Activated gamma-delta T cell treated with Interleukin-2 at 50 U/mL for 16 hours (primary cell): ENCODE measurements at regions not wholly inside any gene's neighbourhood (a gene's known extent, or its start where the extent isn't known, plus 50 kb on each side); places are given as distances from the start of the nearest gene placed in this dataset.

Experiments used
- DNase-seq: peaks from one replicate; pipeline ENCODE4 v3.0.0-alpha.2; 2020

DNA sequence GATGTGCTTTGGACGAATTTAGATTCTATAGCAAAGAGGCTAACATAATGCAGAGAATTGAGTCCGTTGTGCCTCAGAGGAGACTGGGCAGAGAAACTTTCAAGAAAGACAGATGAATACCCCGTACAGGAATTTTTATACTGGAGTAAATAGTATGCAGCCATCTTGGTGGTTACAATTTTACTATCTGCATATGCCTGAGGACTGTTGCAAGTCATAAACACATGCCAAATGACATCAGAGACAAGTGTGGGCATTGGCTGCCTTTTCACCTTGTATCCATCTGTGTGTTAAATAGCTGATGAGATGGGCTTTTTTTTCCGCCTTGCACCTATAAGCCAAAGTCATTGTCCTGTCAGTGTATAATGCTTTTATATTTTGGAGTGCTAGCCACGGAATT lies 267.5 kb upstream of the SP4 start:
- no peak for DNase-seq

DNA sequence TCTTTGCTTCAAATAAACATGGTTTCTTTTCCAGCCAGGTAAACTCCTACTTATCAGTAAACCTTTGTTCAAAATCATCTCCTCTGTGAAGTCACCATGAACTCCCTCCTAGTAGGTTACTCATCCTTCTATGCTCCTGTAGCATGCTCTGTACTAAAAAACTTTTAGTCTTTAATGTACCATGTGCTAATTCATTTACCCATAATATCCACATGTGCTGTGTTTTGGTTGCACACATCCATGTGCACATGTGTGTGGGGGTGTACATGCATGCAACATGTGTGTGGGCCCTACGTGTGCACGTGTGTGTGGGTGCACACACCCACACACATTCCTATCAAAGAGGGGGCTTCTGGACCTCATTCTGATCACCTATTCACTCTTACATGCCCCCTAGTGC lies 259.9 kb upstream of the SP4 start:
- DNase-seq, result no peak

DNA sequence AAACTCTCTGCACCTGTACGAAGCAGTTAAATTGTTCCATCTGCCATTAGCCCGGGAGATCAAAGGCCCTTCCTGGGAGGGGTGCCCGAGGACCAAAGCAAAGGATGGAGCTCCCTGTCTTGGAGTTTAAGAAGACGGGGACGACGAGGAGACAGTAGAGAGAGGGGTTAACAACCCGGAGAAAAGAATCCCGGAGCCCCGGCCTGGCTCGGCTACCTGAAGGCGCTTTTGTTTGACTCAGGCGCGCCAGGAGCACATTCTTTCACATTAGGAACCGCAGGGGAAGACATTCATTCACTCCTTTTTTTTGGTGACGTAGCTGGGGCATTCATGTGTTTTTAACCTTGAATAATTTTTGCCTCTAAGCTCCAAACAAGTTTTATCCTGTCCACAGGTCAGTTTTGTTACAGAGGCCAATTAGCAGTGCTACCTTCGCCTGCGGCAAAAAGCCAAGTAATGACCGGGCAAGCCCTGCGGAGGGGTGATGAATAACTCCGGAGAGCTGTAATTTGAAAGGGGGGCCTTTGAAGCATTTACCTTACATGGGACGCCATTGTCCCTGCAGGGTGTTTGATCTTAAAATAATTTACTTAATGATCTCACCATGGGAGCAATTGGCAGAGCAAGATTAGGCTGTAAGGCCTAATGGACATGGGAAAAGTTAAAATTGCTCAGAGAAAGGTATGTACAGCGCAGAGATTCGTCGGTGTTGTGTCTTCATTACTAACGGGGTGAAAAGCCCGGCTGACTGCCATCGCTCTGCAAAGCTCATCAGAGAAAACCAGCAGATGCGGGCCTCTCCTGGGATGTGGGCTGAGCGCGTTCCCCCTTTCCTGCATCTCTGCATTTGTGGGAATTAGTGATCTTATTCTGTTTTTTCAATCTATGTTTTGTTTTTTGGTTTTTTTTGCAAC lies 258.0 kb upstream of the SP4 start:
- no peak for DNase-seq

DNA sequence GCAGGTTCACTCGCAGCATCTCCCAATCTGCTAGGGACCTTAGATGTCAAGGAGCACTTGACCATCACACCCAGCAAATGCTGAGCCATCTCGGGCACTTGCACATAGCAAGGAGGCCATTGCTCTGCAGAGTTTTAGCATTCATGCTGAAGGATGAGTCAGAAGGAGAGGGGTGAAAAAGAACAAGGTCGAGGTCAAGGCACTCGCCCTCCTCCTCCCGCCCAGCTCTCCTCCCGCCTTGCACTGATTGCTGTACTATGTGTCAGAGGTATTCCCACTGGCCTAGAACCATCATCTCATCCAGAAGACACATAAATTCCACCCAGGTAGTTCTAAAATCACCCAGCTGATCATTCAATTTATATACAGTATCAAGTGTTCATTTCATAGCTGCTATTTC lies 255.1 kb upstream of the SP4 start:
- no peak for DNase-seq

DNA sequence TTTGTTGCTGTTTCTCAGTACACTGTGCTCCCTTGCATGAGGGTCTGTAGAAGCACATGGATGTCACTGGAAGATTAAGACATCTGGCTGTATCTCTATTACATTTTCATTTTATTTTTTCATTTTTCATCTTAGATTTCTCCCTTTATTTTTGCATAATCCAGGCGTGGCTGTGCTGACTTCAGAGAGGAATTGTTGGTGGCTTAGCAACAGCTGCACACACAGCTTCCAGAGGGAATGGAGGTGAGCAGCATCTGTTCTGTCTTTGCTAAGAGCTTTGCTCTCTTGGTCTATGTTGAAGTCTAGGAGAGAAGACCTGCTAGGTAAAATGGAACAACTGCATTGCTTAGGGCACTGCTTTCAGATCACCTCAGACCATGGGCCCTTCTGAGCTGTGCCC lies 254.4 kb upstream of the SP4 start:
- no peak for DNase-seq

DNA sequence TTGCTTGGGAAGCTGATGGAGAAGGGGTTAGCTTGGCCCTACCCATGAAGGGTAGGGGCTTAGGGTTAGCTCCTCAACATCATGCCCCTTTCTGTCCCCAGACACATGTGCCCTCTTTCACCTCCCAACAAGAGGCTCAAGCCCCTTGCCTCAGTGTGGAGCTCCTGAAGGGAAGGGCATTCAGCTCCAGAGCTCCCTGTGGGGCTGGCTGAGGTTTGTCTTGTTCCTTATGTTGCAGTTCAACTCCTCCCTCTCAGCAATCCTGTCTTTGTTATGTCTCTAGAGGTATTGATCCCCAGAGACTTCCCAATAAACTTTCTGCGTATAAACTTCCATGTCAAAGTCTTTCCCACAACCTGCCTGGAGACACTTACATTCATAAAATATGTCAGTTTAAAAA lies 252.2 kb upstream of the SP4 start:
- no peak for DNase-seq

DNA sequence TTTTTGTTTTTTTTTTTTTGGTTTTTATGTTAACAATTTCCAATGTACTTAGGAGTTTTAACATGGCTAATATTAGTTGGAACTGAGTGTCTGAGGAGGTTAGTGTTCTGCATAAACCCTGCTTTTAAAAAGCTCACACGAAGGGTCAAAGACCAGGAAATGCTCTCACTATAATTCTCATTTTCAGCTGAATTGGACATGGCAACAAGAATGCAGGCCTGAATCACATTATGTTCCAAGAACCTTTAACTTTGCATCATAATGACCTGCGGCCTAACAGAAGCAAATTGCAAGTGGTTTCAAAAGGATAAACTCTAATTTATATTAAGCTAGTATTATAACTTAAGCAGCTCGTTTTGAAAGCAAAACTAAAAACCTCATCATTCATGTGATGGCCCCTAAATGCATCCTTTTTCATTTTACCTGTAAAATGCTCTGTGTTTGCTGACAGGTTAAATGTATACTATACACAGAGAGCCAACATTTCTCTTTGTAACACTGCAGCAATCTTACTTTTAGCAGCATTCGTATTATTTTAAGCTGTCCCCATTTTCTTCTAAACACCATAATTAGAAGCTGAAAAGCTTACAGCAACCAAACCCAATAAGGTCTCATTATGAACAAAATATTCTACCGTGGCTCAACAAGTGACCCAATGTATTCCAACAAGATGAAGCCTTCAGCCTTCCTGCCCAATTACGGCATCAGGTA lies 242.8 kb upstream of the SP4 start:
- DNase-seq, result no peak

DNA sequence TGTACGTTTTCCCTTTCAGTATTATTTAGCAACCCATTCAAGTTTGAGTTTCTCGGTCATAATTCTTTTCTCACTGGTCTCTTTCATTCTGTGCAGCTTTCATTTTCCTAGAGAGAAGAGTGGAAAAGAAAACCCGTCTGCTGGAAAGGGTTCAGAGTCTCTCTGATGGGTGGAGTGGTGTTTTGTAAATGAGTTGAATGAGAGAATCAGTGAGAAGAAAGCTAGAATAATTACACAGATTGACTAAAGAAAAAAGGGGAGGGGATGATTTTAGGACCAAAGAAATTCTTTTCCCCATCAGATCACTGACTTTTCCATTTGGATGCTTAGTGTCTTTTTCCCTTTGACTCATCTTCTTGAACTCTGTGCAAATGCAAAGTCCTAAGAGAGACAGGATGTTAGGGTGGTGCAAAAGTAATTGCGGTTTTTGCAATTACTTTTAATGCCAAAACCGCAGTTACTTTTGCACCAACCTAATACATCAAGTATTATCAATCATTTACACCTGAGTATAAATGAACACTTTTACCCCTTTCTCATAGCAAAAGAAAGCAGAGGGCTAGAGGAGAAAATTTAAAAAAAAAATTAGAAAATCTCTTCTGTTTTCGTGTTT lies 242.1 kb upstream of the SP4 start:
- no peak for DNase-seq

DNA sequence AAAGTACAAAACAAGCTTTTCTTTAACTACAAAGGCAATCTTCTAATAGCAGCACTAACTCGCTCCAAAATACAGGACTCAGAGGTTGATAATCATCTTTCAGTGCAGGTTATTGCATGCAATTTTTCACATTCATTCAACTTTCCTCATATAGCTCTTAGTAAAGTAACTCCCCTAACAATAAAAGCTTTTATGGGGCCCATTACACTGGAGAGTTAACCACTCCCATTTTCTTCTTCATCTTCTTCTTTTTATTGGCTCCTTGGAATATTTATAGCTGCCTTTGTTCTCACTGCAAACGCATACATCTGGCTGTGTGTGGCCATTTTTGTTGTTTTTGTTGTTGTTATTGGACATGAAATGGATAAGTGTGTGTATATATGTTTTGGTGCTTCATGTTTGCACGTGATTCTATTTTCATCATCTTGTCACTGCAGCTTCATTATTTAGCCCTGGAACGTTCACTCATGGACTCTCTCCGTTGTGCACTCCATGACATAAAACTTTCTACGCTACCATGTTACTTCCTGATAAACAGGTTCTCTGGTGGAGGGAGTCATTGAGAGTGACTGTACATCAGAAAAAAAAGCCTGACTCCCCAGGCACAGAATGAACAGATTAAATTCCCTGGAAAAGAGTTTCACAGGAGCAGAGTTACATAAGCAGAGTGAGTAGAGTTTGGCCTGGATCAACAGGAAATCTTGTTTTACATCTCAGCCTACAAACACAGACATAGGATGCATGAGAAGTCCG lies 236.4 kb upstream of the SP4 start:
- DNase-seq, result no peak

DNA sequence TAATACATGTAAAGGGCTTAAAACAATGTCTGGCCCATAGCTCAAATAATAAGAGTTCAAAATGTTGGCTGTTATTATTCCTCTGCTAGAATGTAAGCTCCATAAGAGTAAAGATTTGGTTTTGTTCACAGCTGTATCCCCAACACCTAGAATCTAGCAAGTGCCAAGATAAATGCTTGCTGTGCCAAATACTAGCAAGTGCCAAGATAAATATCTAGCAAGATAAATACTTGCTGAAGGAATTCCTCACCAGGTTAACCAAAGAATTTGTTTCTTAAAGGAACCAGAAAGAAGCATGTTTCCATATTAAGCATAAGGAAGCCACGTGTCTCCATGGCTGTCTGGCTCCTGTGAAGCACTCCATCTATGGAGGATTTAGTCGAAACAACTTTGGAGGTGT lies 235.2 kb upstream of the SP4 start:
- no peak for DNase-seq

DNA sequence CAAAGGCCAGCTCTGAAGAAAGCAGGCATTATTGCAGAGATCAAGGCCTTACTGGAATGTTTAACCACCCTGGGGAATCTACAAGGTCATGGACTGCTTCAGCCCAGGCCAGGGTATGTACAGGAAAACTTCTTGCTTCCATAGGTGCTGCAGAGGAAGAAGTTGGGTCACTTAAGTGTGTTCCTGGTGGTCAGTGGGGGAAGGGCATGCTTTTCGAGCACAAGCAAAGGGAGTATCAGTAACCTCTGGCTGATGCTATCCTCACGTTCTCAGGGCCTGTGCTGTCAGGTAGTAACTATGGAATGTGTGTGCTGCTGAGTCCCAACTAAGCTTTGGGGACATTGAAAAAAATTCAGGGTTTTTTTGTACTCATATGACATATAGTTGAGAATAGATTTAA lies 234.0 kb upstream of the SP4 start:
- no peak for DNase-seq

DNA sequence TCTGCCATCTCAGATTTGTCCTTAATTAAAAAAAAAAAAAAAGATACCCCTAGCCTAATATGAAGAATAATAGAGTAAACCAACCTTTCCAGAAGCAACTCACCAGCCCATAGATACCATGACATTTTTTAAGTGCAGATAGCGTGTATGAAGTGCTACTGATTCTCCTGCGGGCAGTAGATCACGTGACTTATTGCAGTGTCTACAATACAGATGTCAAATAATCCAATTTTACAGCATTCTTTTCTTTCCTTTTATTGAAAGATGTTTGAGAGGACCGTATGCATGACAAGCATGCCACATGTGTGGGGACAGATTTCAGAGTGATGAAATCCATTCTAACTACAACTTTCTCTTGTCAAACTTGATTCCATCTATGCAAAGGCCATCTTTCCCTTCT lies 232.9 kb upstream of the SP4 start:
- DNase-seq, result no peak

DNA sequence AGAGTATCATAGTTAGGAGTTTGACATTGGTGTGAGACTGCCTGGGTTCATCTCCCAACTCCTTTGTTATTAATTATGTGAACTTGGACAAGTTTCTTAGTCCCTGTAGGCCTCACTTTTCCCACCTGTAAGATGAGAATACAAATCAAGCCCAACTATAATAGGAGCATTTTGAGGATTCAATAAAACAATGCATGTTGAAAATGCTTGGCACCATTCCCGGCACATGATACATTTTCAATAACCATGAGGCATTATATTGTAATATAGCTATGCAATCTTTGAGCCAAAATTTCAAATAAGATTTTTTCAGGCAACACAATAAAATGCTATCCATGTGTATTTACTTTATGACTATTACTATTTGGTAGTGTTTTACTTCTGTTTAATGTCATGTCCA lies 229.0 kb upstream of the SP4 start:
- no peak for DNase-seq

DNA sequence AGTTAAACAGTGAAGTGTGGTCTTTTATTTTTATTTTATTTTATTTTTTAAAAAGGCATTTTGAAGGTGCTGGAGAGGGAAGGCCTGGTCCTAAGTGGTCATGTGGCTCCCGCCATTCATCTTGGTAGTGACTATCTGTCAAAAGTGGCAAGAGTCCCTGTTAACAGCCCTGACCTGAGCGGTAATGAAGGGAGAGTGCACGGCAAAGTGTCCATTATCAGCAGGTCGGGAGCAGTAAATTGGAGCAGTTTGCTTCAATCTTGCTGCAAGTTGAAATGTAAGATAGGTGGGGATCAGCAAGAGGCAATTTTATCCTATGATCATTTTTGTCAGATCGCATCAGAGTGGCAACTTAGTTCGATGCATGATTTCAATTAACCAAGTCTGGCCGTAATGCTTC lies 227.4 kb upstream of the SP4 start:
- DNase-seq, result no peak

DNA sequence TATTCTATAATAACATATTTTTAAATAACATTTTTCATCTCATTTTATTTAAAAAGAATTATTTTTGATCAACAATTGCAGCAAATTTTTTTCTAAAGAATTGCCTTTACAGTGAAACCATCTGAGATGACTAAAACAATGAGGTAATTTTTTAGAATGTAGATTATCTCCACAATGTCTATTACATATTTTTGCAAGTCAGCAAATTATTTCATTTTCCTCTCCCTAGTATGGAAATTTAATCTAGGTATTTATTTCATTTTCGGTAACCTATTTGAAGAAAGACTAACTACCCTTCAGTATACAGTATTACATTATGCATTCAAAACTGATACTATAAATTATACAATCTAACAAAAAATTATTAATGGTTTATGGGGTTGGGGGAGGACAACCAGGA lies 213.2 kb upstream of the SP4 start:
- no peak for DNase-seq

DNA sequence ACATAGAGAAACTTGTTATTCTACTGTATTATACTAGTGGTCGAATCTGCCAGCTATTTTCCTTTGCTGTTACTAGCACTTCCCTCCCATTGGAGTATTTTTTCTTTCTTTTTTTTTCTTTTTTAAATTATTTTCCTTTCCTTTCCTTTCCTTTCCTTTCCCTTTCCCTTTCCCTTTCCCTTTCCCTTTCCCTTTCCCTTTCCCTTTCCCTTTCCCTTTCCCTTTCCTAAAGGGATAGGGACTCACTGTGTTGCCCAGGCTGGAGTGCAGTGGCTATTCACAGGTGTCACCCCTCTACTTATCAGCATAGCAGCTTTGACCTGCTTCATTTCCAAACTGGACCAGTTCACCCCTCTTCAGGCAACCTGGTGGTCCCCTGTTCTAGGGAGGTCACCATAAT lies 212.6 kb upstream of the SP4 start:
- no peak for DNase-seq

DNA sequence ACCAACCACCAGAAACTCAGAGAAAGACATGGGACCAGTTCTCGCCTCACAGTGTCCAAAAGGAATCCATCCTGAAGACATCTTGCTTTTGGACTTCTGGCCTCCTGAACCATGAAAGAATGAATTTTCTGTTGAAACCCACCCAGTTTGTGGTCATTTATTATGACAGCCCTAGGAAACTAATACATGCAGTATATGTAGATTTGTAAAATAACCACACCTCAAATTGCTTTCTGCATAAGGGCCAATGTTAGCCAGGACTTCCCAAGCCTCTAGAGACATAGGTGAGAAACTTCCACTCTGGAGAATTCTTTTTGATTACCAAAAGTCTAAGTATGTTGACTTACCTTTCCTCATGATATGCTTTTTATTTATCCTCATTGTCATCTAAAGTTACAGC lies 210.5 kb upstream of the SP4 start:
- DNase-seq, result no peak

DNA sequence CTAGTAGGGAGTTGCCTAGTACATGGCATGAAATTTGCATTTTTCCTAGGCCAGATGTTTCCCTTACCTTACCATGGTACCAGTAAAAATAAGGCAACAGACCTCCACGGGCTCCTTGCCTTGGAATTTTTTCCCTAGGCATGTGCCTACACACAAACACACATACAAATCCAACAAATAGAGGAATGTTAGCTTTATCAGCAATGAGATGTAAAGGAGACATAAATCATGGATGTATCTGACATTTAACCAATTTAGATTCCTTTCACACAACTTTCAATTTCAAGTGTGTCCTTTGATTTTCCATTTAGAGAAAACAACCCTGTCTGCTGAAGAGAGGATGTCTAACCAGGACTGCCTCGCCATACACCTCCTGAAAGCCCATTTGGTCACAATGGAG lies 209.7 kb upstream of the SP4 start:
- no peak for DNase-seq

DNA sequence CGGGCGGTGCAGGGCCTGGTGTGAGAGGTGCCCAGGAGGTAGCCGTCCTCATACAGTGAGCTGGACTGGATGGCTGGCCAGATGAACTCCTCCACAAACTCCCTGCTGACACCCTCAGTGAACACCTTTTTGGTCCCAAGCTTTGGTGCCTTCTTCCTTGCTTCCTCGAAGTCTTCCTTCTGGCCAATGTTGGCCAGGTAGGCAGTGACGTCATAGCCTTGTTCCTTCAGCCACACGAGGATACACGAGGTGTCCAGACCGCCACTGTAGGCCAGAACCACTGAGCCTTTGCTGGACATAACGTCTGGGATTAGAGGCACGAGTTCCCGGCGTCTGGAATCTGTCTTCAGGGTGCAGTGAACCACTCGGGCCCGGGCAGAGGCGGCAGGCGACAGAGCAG lies 206.8 kb upstream of the SP4 start:
- no peak for DNase-seq

DNA sequence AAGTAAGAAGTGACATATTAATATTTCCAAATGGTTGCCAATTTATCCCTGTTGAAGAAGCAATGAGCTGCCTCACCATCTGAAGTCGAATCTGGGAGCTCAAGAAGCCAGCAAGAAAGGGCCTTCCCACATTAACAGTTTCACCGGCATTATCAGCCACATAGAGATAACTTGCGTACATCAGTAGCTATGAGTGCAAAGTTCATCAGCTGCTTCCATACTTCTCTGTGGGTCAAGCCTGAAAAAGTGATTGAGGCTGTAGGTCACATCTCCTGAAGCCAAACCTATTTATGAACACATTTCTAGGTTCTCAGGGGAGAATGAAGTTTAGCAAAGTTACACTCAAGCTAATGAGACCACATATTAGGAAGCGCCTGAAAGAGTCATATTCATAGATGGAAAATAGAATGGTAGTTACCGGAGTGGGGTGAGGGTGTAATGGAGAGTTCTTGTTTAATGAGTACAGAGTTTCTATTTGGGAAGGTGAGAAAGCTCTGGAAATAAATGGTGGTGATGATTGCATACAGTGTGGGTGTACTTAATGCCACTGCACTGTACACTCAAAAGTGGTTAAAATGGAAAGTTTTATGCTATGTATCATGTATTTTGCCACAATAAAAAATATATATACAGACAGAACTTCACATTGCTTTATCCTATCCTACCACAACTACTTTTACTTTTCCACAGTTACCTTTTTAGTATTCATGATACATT lies 189.3 kb upstream of the SP4 start:
- no peak for DNase-seq

DNA sequence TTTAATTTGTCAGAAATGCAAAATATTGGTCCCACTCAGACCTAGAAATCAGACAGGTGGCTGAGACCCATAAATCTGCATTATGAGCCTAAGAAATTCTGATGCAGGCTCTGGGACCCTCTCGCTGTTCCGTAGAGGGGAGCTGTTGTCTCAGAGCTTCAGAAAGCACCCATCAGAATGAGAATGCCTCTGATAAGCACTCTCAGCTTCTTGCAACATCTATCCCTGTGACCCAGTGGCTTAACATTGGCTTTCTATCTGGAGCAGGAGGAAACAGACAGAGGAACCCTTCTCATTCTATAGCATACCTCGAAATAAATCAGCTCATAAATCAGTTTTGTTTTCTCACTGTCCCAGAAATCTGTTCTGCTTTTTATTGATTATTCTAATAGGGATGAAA lies 184.6 kb upstream of the SP4 start:
- DNase-seq, result no peak

DNA sequence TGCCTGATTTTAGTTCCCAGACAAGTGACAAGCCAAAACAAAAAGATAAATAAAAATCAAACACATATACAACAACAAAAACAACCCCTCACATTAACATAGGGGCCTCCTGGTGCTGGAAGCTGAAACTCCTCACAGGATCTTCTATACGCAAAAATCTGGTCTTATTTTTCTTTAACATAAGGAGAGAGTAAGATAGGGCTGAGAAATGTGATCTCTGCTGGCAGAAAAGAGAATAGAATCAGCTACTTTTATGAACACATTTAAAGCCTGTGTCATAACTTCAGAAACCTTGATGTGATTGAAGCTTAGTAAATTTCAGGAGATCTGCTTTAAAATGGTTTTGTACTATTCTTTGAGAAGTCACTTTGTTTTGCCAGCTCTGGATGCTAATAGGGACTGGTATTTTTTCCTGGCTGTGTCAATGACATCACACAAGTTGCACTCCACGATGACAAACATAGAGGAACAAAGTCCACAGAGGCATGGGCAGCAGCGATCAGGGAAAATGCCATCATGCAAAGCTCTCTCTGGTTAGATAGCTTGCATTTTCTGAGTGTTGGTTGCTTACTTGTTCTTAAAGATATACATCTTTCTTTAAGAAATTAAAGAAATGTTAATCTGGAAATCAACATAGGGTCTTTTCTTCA lies 176.6 kb upstream of the SP4 start:
- DNase-seq, result no peak
